ENCODE measurements at regions not wholly inside any gene's neighbourhood (a gene's known extent, or its start where the extent isn't known, plus 50 kb on each side); places are given as distances from the start of the nearest gene placed in this dataset.

DNA sequence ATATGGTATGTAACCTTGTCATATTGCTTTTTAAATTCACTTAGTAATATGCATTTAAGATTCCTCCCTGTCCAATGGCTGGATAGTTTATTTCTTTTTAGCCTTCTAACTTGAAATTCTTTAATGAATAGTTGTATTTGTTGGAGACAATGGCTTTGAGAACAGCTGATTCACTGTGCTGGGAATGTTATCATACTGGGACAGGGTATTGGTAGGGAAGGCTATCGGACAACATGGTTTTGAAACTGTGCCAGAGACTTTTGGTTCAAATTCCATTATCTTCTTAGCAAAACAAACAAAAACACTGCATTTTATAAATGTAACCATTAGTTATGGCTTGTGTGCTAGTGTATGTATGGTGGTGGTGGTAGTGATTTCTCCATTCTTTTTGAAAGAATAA, 517.1 kb upstream of the ANKRD30A start:
- TF ChIP-seq, protein P1, sequence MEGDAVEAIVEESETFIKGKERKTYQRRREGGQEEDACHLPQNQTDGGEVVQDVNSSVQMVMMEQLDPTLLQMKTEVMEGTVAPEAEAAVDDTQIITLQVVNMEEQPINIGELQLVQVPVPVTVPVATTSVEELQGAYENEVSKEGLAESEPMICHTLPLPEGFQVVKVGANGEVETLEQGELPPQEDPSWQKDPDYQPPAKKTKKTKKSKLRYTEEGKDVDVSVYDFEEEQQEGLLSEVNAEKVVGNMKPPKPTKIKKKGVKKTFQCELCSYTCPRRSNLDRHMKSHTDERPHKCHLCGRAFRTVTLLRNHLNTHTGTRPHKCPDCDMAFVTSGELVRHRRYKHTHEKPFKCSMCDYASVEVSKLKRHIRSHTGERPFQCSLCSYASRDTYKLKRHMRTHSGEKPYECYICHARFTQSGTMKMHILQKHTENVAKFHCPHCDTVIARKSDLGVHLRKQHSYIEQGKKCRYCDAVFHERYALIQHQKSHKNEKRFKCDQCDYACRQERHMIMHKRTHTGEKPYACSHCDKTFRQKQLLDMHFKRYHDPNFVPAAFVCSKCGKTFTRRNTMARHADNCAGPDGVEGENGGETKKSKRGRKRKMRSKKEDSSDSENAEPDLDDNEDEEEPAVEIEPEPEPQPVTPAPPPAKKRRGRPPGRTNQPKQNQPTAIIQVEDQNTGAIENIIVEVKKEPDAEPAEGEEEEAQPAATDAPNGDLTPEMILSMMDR (IDR thresholded peaks at IDR 0.05), result no peak
- TF ChIP-seq POLR2A (IDR thresholded peaks at IDR 0.05), result no peak
